CD4-positive, alpha-beta T cell (primary cell): ENCODE measurements at regions not wholly inside any gene's neighbourhood (a gene's known extent, or its start where the extent isn't known, plus 50 kb on each side); places are given as distances from the start of the nearest gene placed in this dataset.

Source experiments
- ATAC-seq: fragments of 200-7000 bp; cut with Tn5 transposase; one replicate; pipeline ENCODE4 v1.10.0; 2022; ENCODE audit warnings: mild to moderate bottlenecking; ENCODE audit not compliant: poor library complexity
- CTCF ChIA-PET: fragments of 350-600 bp; sonication (Branson Sonifier 250); formaldehyde crosslinking; loops from one replicate; lab custom pipeline; 2021; ENCODE audit warnings: antibody characterized with exemption, inconsistent platforms; lab: Charles Lee
- POLR2A ChIA-PET: fragments of 350-600 bp; sonication (Branson Sonifier 250); formaldehyde crosslinking; loops from one replicate; lab custom pipeline; 2021; ENCODE audit warnings: antibody characterized with exemption, inconsistent platforms; lab: Charles Lee
- DNase-seq, 14 experiments: peaks; one replicate each; pipeline ENCODE4 v3.0.0-alpha.2; 2013 to 2020; ENCODE audit warnings: mixed read lengths in 2 of 14
- H3K27ac ChIP-seq, 2 donors: one replicate each; pipeline versions ENCODE4 v1.5.1 to v1.7.0; 2013; ENCODE audit warnings: low read length in 2 of 2, low read depth in 1 of 2, mild to moderate bottlenecking in 1 of 2
- H3K27me3 ChIP-seq, 2 experiments: 1 replicate in 1 of 2; 2 replicates in 1 of 2; pipeline versions ENCODE4 v1.6.1 to v1.7.0; 2013; ENCODE audit warnings: low read length in 2 of 2, control low read depth in 1 of 2, mild to moderate bottlenecking in 1 of 2, moderate library complexity in 1 of 2; ENCODE audit not compliant: insufficient read depth in 2 of 2, control insufficient read depth in 1 of 2
- H3K36me3 ChIP-seq: one replicate; pipeline ENCODE4 v1.6.1; 2013; ENCODE audit warnings: low read length, control low read depth; ENCODE audit not compliant: insufficient read depth
- H3K4me1 ChIP-seq: one replicate; pipeline ENCODE4 v1.6.1; 2013; ENCODE audit warnings: low read length, control low read depth; ENCODE audit not compliant: insufficient read depth
- H3K4me3 ChIP-seq: one replicate; pipeline ENCODE4 v1.5.1; 2013; ENCODE audit warnings: mild to moderate bottlenecking, low read length, moderate library complexity
- H3K9me3 ChIP-seq, 2 experiments: 1 replicate in 1 of 2; 2 replicates in 1 of 2; pipeline versions ENCODE4 v1.6.1 to v1.7.0; 2013; ENCODE audit warnings: low read length in 2 of 2, mild to moderate bottlenecking in 2 of 2, control low read depth in 1 of 2, moderate library complexity in 1 of 2; ENCODE audit not compliant: control insufficient read depth in 1 of 2, insufficient read depth in 1 of 2
- H3K27ac Mint-ChIP-seq: one replicate; pipeline ENCODE4 v1.8.0; 2020; ENCODE audit warnings: mixed read lengths
- H3K27me3 Mint-ChIP-seq: one replicate; pipeline ENCODE4 v1.8.0; 2021; ENCODE audit warnings: mixed read lengths
- H3K36me3 Mint-ChIP-seq: one replicate; pipeline ENCODE4 v1.8.0; 2021; ENCODE audit warnings: low read depth, mixed read lengths
- H3K4me1 Mint-ChIP-seq: one replicate; pipeline ENCODE4 v1.8.0; 2021; ENCODE audit warnings: low read depth, mixed read lengths
- H3K4me3 Mint-ChIP-seq: one replicate; pipeline ENCODE4 v1.8.0; 2020; ENCODE audit warnings: mild to moderate bottlenecking, mixed read lengths
- H3K9me3 Mint-ChIP-seq: one replicate; pipeline ENCODE4 v1.8.0; 2020; ENCODE audit warnings: mixed read lengths
- intact Hi-C, 2 experiments: fragments of 100-400 bp; cut with DNase I in 1 of 2; cut with micrococcal nuclease in 1 of 2; formaldehyde crosslinking; loops; one replicate each; pipeline versions ENCODE4 v1.15.1 to v1.9.0; 2023 to 2025; cut with DNase I, micrococcal nuclease
- TF ChIP-seq, protein P1 (sequence below): fragments of 200-600 bp; IDR thresholded peaks from one replicate; pipeline ENCODE4 v1.8.0; 2022; ENCODE audit warnings: antibody characterized with exemption, mild to moderate bottlenecking

DNA sequence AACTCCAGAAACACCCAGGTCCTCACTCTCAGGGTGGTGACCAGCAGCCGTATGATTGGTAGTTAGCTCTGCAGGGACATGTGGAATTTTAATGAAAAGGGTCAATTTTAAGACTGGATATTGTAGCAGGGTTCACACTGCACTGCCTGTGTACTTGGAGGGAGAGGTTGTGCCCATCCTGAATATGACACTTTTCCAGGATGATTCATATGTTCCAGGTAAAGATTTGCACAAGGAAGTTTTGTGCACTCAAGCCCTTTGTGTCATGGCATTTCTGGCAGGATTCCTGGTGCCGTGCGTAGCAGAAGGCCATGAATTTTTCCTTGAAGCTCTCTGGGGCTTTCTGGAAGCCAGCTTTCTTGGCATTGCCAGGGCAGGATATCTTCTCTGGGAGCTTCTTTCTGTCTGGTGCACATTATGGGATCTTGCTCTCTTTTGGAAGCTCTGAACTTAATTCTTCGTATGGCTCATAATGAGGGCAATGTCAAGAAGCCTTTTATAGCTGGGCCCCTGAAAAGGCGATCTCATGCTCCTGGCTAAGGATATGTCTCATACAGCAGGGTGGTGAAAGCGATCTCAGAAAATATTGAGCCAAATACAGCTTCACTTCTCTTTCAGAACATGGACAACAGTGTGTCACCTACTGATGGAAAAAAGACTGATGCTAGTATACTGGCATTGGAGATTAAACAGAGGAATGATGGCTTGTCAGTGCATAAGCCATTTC, 1133.9 kb downstream of the AACS start:
- no peaks in the 10 kb centered on the region for H3K27me3 Mint-ChIP-seq
- ChIA-PET POLR2A (no interaction called here), CTCF (no interaction called here)
- H3K4me3 ChIP-seq: no peak overlapping the region
- no peak overlapping the region for H3K4me3 Mint-ChIP-seq
- no peaks in the 10 kb centered on the region for H3K9me3 ChIP-seq
- ATAC-seq: no peak
- no peaks in the 10 kb centered on the region for H3K36me3 ChIP-seq
- TF ChIP-seq, protein P1, sequence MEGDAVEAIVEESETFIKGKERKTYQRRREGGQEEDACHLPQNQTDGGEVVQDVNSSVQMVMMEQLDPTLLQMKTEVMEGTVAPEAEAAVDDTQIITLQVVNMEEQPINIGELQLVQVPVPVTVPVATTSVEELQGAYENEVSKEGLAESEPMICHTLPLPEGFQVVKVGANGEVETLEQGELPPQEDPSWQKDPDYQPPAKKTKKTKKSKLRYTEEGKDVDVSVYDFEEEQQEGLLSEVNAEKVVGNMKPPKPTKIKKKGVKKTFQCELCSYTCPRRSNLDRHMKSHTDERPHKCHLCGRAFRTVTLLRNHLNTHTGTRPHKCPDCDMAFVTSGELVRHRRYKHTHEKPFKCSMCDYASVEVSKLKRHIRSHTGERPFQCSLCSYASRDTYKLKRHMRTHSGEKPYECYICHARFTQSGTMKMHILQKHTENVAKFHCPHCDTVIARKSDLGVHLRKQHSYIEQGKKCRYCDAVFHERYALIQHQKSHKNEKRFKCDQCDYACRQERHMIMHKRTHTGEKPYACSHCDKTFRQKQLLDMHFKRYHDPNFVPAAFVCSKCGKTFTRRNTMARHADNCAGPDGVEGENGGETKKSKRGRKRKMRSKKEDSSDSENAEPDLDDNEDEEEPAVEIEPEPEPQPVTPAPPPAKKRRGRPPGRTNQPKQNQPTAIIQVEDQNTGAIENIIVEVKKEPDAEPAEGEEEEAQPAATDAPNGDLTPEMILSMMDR: no peak
- H3K27me3 ChIP-seq: no peaks in the 10 kb centered on the region
- H3K36me3 Mint-ChIP-seq: no peaks in the 10 kb centered on the region
- H3K4me1 ChIP-seq: no peaks in the 10 kb centered on the region
- peaks cover 2% of the 10 kb centered on the region for H3K9me3 Mint-ChIP-seq
- no peak overlapping the region for H3K27ac ChIP-seq
- intact Hi-C loops: no loop called here
- DNase-seq: no peak
- H3K27ac Mint-ChIP-seq: no peak overlapping the region
- no peaks in the 10 kb centered on the region for H3K4me1 Mint-ChIP-seq

DNA sequence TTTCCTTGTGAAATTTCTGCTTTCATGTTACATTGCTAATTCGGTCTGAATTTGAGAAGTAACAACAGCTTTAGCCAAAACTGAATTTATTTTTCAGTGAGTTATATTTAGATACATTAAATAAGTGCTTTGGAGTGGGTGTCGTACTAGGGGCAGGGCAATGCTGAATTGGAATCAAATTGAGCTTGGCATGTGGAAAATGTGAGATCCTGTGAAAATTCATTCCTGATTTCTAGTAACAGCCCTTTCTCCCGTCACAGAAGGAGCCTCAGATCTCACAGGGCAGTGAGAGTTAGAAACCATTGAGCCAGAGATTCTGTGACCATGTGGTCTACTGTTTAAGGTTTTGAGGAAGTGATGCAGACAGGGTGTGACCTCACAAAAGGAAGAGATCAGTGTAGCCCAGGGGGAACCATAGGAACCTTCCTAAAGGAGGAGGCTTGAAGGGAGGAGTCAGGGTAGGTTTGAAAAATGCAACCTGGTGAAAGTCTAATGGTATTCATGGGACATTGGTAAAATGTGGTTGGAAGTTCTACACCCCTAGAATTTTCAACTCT, 1136.8 kb downstream of the AACS start:
- CTCF ChIA-PET: no interaction called here

DNA sequence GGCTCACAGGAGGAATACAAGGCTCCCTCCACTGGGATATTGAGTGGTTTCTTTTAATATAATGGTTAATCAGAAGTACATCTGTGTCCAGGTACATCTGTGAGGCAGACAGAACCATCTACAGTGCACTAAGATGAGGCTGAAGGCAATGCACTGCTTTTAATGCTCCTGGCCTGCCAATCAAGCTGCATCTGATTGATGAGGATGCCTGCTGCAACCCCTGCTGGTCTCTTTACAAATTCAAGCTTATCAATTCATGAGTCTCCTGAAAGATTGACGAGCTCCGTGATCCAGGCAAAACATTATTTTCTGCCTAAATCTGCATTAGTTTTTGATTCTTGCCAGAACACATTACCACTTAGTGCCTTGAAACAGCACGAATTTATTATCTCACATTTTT, 1139.1 kb downstream of the AACS start:
- no peak for DNase-seq
- CTCF ChIA-PET: no interaction called here
- TF ChIP-seq, protein P1: no peak

More for the DNA sequence above, 1136.8 kb downstream of the AACS start:
- no peaks in the 10 kb centered on the region for H3K36me3 ChIP-seq
- Mint-ChIP-seq H3K9me3 (no peaks in the 10 kb centered on the region), H3K27ac (no peak overlapping the region), H3K27me3 (peaks cover 10% of the 10 kb centered on the region), H3K4me3 (no peak overlapping the region), H3K4me1 (no peaks in the 10 kb centered on the region), H3K36me3 (no peaks in the 10 kb centered on the region)
- no peak overlapping the region for H3K27ac ChIP-seq
- intact Hi-C loops: no loop called here
- TF ChIP-seq, protein P1: no peak
- POLR2A ChIA-PET: no interaction called here
- H3K9me3 ChIP-seq: no peaks in the 10 kb centered on the region
- H3K27me3 ChIP-seq: no peaks in the 10 kb centered on the region
- DNase-seq: no peak
- no peaks in the 10 kb centered on the region for H3K4me1 ChIP-seq
- no peak for ATAC-seq
- no peak overlapping the region for H3K4me3 ChIP-seq

More for the DNA sequence above, 1139.1 kb downstream of the AACS start:
- no peaks in the 10 kb centered on the region for H3K36me3 ChIP-seq
- no peak overlapping the region for H3K4me3 ChIP-seq
- intact Hi-C loops: no loop called here
- H3K4me1 Mint-ChIP-seq: no peaks in the 10 kb centered on the region
- H3K4me1 ChIP-seq: no peaks in the 10 kb centered on the region
- peaks cover 10% of the 10 kb centered on the region for H3K27me3 Mint-ChIP-seq
- H3K36me3 Mint-ChIP-seq: no peaks in the 10 kb centered on the region
- no peaks in the 10 kb centered on the region for H3K9me3 ChIP-seq
- no peaks in the 10 kb centered on the region for H3K27me3 ChIP-seq
- no peak overlapping the region for H3K4me3 Mint-ChIP-seq
- no peak for ATAC-seq
- no peak overlapping the region for H3K27ac Mint-ChIP-seq
- POLR2A ChIA-PET: no interaction called here
- H3K9me3 Mint-ChIP-seq: no peaks in the 10 kb centered on the region
- H3K27ac ChIP-seq: no peak overlapping the region
